HG02885 (cell line): ENCODE measurements at regions not wholly inside any gene's neighbourhood (a gene's known extent, or its start where the extent isn't known, plus 50 kb on each side); places are given as distances from the start of the nearest gene placed in this dataset.
A peak's percentile ranks its signal among the peaks of the same experiment; 100 is the strongest.
"Not testable (repeated sequence)": the region's sequence is repeated elsewhere in the genome, so short reads cannot be mapped to it uniquely, and the experiment has no call there.

Experiments used
- ATAC-seq: cut with Tn5 transposase; IDR thresholded peaks from one replicate; pipeline ENCODE4 v1.9.1; 2021; ENCODE audit warnings: mild to moderate bottlenecking; ENCODE audit not compliant: unreplicated experiment, poor library complexity

DNA sequence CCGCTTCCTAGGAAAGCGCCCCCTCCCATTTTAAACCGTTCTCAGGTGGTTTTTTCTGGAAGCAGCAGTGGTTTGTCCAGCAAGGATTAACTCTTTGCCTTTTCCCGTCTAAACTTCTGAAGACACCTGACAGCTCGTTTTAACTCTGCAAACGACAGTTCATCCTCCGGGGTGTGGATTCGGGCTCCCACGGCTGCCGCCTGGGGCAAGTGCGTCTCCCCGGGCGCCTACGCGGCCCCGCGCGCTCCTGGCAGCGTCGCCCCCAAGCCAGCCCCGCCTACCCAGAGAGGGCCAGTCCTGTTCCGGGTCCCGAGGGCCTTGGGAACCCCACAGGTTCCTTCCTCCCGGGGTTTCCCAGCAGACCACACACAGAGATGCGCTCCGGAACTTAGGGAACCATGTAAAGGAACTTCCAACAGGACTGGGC lies 54.4 kb downstream of the PRR18 start:
- ATAC-seq: no peak

DNA sequence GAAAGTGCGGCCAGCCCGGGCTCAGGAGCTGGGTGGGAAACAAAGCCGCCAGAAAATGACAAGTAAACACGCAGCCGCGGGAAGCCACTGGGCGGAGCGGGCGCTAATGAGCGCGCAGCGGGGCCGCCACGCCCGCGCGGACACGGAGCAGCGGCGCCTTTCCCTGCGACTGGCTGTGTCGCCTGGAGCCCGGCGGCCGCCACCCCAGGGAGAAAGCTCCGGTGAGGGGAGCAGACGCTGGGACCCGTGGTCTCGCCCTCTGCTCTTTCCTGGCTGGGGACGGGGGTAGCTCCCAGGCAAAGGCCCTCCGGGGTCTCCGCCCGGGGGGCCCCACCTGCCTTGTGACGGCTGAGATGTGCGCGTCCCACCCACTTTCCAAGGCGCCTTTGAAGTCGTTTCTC lies 54.9 kb downstream of the PRR18 start:
- peak; percentile 47 for ATAC-seq

DNA sequence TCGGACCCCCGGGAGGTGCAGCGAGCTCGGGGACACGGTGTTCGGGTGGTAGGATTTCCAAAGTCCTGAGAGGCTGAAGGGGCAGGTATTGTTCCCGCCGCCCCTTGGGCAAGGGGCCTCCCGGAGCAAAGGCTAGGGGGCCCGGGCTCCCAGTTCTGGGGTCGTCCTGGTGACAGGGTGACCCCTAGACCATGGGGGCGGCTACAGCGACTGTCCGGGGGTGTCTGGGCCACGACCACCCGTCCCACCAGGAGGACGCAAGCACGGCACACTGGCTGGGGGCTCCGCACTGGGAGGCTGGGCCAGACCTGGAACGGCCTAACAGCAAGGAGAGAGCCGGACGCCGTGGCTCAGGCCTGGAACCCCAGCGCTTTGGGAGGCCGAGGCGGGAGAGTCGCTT lies 55.6 kb downstream of the PRR18 start:
- no peak for ATAC-seq

DNA sequence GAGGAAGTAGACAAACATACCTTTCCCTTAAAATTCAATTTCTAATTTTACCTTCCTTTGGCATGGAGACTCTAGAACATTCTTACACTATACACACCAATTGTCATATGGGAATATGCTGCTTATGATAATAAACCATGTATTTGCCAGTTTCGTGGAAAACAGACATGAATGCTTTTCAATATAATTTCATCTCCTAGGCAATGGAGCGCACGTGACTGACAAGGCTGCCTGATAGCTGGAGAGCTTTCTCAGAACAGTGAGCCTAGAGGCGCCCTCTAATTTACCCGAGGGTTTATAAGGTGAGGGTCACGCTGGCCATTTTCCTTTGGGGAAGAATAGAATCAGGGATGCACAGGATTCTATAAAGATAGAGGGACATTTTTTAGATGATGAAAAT lies 56.5 kb downstream of the PRR18 start:
- ATAC-seq: no peak

DNA sequence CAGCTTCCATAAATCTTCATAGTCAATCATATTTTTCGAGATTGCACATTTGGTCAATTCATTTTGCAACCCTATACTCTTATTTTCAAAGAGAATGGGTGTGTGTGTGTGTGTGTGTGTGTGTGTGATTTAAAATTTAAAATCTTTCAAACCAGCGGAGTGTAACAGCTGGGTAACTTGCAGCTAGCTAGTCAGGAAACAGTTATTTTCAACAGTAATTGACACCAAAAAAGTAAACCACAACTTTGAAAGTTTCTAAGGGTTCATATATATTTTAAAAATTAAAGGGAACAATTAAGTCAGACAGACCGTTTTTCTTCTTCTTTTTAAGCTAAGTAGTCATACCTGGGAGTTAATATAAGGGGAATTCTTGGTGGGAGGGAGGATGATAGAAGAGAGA lies 57.0 kb downstream of the PRR18 start:
- no peak for ATAC-seq

DNA sequence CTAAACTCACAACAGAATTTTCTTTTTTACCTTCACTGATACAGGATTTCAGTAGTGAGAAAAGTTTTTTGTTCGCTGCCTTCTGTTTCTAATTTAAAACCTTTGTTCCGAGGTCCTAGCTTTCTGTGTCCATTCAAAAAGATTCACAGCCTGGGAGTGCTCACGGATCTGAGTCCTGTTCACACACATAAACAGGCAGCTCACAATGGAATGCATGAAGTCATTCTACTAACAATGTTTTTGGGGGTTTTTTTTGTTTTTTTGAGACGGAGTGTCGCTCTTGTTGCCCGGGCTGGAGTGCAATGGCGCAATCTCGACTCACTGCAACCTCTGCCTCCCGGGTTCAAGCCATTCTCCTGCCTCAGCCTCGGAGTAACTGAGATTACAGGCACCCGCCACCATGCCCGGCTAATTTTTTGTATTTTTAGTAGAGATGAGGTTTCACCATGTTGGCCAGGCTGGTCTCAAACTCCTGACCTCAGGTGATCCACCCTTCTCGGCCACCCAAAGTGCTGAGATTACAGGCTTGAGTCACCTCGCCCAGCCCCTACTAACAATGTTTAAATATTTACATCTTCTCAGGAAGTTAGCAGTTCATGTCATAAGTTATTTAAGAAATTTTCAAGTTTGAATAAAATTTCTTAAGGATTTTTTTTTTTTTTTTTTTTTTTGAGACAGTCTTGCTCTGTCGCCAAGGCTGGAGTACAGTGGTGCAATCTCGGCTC lies 59.0 kb downstream of the PRR18 start:
- not testable (repeated sequence) for ATAC-seq

DNA sequence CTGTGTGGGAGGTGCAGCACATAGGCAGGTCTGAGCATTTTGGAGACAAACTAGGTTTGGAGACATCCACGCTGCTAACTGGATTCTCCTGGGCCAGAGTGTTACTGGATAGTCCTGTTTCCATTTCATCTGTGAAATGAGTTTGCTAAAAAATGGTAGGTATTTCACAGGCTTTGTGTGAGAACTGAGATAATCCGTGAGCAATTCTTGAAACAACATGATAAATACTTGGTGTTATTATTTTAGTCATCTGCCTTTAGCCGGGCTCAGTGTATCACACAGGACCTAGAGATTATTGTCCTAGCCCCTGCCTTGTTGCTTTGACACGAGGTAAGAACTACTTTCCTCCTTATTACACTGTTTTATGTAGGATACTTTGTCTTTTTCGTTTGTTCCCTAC lies 63.0 kb downstream of the PRR18 start:
- ATAC-seq: peak; percentile 5

DNA sequence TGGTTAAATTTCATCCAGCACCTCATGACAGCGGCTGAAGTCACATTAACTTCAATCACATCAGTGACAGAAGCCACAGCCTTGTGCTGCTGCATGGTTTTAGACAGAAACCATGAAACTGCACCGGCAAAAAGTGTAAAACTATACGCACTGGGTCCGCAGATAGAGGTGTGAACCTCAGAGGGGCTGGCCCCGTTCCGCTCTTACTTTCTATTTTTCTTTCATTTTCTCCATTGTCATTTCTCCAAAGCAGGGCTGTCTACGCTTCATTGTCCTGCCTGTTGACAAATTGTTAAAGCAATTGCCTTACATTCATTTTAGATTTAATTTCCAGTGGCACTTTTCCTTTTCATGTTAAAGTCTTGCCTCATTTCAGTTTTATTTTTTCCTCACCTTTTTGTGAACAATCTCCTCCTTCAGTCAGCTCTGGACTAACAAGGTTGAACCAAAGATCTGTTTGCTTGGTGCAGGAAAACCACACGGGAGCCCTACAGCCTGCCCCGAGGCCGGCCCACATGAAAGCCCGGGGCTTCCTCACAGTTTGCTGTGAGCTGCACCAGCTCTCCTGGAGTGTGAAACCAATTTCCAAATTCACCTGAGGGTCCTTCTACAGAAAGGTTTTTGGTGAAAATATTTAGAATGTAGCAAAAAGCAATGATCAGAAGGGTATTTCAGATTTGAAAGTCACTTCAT lies 63.7 kb downstream of the PRR18 start:
- ATAC-seq: peak; percentile 91

DNA sequence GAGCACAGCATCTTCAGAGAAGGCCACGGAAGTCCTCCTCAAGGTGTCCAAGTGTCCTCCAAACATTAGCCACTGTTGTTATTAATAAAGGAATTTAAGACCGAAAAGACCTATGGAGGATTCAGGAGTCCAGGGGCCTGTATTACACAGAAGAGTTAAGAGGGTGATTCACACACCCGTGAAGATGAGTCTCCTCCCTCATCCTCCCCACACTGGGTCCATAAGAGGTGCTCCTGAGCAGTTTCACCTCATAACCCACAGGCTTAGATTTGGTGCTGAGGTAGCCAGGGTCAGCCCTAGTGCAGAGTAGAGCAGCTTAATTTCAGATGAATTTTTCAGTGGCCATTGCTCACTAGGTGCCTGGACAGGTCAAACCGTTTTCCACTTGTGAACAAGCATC lies 65.3 kb downstream of the PRR18 start:
- no peak for ATAC-seq

DNA sequence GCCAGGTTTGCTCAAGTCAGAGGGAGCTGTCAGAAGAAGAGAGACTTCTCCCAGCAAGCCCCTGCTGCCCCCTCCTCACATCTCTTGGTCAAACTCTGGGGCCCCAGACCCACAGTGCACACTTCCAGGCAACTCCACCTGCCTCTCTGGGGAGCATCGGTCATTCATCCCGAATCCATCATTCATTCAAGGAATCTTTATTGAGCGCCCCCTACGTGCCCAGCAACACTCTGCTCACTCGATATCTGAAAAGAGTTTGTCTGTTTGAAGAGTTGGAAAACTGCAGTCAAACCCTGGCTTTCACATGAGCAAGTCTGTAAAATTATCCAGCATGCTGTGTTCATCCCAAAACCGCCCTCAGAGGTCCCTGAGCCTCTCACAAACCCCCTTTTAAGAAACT lies 66.2 kb downstream of the PRR18 start:
- no peak for ATAC-seq

DNA sequence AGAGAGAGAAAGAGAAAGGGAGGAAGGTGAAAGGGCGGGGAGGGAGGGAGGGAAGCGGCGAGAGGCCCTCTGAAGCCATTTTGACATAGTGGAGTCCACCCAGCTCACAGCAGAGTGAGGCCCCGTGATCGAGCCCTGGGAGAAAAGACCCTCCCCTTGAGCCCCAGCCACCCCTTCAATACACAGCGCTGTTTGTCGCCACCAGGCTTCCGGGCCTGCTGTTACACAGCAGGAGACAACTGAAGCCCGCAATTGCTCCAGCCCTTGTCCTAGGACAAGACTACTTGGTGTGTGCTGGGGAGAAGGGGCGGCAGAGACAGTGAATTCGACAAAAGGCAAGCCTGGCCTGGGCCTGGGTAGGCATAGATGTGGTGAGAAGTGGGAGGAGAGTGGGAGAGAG lies 67.3 kb downstream of the PRR18 start:
- ATAC-seq: no peak

DNA sequence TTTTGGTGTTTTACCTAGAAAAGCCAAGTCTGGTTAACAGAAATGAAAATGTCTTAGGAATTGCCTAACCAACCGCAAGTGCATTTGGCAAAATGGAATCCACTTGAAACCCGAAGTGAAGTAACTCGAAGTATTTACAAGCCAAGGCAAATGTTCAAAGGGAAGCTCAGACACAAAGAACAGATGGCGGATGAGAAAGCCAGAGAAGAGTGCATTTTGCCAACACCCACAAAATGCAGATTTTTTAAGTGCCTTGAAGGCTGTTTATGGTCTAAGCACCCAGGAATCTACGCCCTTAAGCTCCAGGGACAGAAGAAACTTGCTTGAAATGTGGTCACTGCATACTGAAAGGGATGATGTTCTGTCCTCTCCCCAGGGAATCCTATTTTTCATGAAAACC lies 70.0 kb upstream of the TBXT start:
- no peak for ATAC-seq

DNA sequence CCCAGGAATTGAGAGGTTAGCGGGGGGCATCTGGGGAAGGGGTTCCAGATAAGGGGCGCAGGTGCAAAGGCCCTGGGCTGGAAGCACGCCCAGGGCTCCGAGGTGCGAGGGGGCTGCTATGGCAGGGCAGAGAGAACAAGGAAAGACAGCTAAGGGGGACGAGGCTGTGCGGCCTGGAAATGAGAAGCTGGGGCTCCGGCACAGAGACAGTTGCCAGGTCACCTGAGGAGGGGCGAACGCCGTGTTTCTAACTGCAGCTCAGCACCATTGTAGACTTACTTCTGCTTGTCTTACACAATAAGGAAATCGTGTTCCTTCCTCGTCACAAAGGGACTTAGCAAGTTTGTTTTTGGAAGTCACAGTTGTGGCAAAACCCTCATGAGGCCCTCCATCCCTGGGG lies 68.9 kb upstream of the TBXT start:
- ATAC-seq: no peak

DNA sequence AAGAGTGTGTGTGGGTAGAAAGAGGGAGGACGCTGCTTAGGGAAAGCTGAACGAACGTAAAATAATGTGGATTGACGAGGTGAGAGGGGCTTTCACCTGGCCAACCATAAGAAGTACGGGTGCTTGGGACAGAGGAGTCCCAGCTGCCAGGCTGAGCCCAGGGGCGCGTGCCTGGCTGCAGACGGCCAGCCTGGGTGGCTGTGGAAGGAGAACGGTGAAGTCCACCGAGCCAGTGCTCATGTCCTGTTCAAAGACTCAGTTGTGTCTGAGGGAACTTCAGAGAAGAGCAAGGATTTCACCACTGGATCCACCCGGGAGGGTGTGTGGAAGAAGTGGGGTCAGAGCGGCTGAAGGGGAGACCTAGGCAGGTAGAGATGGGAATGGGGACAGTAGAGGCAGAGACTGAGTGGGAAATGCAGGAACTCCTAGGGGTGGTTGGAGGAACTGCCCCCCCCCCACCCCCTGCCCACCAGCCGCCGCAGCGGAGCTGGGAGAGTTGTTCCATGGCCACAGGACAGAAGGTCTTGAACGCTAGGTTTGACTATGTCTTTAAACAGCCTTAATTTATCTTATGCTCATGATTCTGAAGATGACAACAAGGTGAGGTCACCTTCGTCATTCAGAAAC lies 68.1 kb upstream of the TBXT start:
- no peak for ATAC-seq

DNA sequence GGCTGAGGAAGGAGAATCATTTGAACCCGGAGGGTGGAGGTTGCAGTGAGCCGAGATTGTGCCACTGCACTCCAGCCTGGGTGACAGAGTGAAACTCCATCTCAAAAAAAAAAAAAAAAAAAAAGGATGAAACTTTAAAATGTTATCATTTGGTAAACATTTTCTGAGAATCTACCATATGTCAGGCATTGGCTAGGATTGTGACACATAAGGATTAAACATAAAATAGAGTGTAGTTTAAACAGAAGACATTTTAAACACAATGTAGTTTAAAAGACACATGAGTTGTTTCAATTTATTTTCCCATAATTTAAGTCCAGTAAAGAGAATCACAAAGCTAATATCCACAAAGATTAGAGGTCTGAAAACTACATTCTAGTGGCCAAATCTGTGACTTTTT lies 63.5 kb upstream of the TBXT start:
- not testable (repeated sequence) for ATAC-seq

DNA sequence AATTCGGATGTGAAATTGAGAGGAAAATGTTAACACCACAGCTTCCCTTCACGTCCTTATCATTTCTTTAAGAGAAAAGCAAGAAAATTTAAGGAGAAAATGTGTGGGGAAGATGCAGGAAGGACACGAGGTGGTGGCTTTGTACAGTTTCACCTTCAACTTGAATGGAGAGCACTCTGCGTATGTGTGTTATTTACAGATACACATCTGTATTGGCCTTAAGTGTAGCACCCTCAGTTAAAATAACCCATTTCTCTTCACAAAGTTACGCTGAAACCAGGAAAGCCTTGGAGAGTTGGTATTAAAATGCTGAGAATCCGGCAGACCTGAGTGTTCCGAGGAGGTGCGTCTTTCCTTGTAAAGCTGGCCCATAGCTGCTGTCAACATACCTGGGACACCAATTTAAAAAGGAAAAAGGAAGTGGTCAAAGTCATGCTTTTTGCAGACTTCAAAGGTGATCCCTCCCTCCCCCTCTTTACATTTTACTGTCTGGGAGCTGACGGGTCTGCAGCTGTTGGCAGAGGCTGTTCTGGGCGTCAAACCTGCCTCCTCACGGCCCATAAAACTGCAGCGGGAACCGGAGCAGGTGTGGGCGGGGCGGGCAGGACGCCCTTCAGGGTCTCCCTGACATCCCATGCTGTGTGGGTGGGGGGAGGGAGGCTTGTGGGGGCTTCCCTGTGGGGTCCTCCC lies 61.3 kb upstream of the TBXT start:
- ATAC-seq: peak; percentile 67

DNA sequence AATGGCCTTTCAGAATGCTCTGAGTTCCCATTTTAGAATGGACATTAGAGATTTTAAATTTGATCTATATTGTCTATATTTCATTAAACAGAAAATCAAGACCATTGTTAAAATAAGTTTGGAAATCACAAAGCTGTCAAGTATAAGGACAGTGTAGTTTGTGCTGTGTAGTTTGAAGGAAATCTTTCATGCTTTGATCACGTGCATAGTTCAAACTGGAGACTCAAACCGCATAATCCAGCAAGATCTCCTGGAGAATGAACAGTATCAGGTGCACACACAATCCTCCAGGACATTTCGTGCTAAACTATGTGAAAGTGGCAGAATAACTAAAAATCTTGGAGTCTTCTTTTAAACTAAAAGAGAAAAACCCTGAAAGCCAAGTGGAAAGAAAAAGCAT lies 60.8 kb upstream of the TBXT start:
- ATAC-seq: no peak

DNA sequence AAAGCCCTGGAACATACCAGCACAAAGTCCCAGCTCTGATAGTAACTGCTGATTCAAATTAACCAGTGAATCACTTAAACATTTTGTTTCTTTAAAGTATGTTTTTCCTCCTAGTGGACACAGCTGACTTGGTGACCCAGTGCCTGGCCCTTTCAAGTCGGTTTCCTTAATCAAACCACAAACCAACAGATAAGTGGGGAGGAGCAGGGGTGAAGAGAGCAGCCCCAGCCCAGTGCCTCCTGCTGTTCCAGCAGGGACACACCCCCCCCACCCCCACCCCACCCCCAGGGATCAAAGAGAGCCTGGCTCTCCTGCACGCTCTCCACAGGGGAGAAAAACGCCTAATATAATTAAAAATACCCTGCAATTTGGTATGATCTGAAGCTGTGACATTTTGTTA lies 55.4 kb upstream of the TBXT start:
- ATAC-seq: no peak

DNA sequence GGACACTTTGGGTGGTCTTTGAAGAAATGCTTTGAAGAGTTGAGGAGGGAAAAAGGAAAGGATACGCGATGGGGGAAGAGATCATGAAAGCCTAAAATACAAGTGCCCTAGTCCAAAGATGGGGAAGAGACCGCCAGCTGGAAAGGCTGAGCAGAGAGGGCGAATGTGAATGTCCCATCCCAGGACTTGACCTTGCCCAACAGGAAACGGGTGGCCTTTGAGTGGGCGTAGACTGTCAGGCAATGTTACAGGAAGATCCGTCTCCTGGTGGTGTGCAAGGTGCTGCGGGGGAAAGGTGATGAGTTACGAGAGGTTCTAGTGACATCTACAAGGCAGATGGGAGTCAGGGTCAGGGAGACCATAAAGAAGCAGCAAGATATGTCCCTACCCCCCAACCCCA lies 55.0 kb upstream of the TBXT start:
- ATAC-seq: no peak

DNA sequence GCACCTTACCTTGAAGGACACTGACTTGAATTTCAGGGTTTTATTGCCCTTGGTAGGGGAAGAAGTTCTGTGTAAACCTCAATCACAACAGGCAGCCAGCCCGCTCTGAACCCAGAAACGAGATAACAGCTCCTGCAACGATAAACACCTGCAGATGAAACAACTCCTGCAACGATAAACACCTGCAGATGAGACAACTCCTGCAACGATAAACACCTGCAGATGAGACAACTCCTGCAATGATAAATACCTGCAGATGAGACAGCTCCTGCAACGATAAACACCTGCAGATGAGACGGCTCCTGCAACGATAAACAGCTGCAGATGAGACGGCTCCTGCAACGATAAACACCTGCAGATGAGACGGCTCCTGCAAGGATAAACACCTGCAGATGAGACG lies 54.0 kb upstream of the TBXT start:
- ATAC-seq: no peak

DNA sequence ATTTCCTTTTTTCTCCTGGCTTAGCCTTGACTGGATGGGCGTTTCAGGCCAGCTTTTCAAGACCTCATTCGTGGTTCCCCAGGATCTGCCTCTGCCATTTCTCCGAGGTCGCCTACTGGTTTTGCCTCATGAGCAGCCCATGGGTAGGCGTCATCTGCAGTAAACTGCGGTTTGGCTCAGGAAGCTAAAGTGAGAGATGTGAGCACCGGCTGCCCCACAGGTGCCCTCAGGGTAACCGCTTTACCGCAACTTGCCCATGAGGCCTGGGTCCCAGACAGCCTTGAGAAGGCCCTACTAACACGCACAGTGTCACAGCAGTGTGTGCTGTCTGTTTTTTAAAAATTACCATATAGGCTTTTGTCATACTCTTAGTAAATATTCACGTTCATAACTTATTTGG lies 53.4 kb upstream of the TBXT start:
- no peak for ATAC-seq
